Calu3 (cell line): ENCODE measurements at regions not wholly inside any gene's neighbourhood (a gene's known extent, or its start where the extent isn't known, plus 50 kb on each side); places are given as distances from the start of the nearest gene placed in this dataset.

Experiments
- BruUV-seq: library from RNA; stranded (reverse); fragments of 400-500 nt; replicated peaks from 2 replicates; lab custom pipeline; 2021; lab: Mats Ljungman, UMichigan
- CTCF ChIA-PET: fragments of 300-600 bp; sonication (Branson Sonifier 250); formaldehyde crosslinking; loops from one replicate; lab custom pipeline; 2022; ENCODE audit warnings: antibody characterized with exemption; lab: Charles Lee
- DNase-seq: peaks from one replicate; pipeline ENCODE4 v3.0.0; 2022
- H3K27ac Mint-ChIP-seq: one replicate; pipeline ENCODE4 v1.8.0; 2022; ENCODE audit warnings: mixed read lengths; ENCODE audit not compliant: unreplicated experiment
- H3K27me3 Mint-ChIP-seq: one replicate; pipeline ENCODE4 v1.8.0; 2022; ENCODE audit warnings: mixed read lengths; ENCODE audit not compliant: unreplicated experiment
- H3K36me3 Mint-ChIP-seq: one replicate; pipeline ENCODE4 v1.8.0; 2022; ENCODE audit warnings: mild to moderate bottlenecking, moderate library complexity, mixed read lengths; ENCODE audit not compliant: insufficient read depth, unreplicated experiment
- H3K4me1 Mint-ChIP-seq: one replicate; pipeline ENCODE4 v1.8.0; 2022; ENCODE audit warnings: mild to moderate bottlenecking, low read depth, mixed read lengths; ENCODE audit not compliant: unreplicated experiment
- H3K4me3 Mint-ChIP-seq: one replicate; pipeline ENCODE4 v1.8.0; 2022; ENCODE audit warnings: mild to moderate bottlenecking, low read depth, moderate library complexity, mixed read lengths; ENCODE audit not compliant: unreplicated experiment
- H3K9me3 Mint-ChIP-seq: one replicate; pipeline ENCODE4 v1.8.0; 2022; ENCODE audit warnings: low read depth, mixed read lengths; ENCODE audit not compliant: unreplicated experiment
- CTCF ChIP-seq: fragments of 200-600 bp; IDR thresholded peaks from one replicate; pipeline ENCODE4 v1.8.0; 2022; ENCODE audit warnings: antibody characterized with exemption; ENCODE audit not compliant: unreplicated experiment
- intact Hi-C: fragments of 100-400 bp; cut with micrococcal nuclease; formaldehyde crosslinking; loops from one replicate; pipeline ENCODE4 v1.10.0; 2022; ENCODE audit not compliant: unreplicated experiment

DNA sequence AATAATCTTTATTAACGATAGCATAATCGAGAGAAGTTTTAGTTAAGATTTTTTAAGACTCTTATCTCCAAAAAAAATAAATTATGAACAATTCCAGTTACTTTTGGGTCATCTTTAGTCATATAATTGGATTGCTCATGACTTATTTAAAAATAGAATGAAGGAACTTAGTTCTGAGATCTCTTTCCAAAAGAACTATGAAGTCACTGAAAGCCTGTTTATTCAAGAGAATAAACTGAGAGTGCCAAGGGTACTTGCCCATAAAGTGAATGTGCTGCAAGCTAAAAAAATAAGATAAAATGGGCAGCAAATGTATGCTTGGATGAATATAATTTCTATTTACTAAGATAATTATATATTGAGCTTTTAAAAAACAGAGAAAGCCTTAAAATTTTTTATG, 176.5 kb upstream of the PLSCR5 start:
- DNase-seq, result no peak
- CTCF ChIA-PET, result interaction anchor here (0.8 kb wide), 1 partner anchor 61 kb away, joined by 3 read pairs; no protein-coding TSS in a partner anchor
- H3K9me3 Mint-ChIP-seq, result no peaks in the 10 kb centered on the region
- H3K4me1 Mint-ChIP-seq, result no peaks in the 10 kb centered on the region
- no peaks in the 10 kb centered on the region for H3K27me3 Mint-ChIP-seq
- H3K27ac Mint-ChIP-seq, result no peak overlapping the region
- no peaks in the 10 kb centered on the region for H3K36me3 Mint-ChIP-seq
- intact Hi-C loops, result no loop called here
- BruUV-seq, result no TSS peak
- H3K4me3 Mint-ChIP-seq, result no peak overlapping the region
- TF ChIP-seq CTCF, result no peak

DNA sequence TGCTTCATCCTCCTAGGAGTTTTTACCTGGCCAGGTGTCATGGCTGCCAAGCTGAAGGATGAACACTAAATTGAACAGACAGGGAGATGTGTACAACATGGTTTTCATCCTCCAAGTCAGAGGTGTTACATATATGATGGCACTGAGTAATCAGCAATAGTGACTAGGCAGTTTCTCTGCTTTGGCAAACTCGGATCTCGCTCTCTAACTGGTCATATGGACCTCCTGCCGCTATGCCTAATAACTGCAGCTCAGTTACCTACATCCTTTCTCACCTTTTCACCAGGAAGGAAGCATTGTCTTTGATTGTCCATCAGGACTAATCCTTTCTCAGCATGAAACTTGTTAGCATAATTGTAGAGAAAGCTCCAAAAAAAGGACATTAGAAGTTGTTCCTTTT, 175.9 kb upstream of the PLSCR5 start:
- CTCF ChIA-PET, result no interaction called here
- no peaks in the 10 kb centered on the region for H3K36me3 Mint-ChIP-seq
- DNase-seq, result no peak
- H3K4me3 Mint-ChIP-seq, result no peak overlapping the region
- H3K4me1 Mint-ChIP-seq, result no peaks in the 10 kb centered on the region
- no peaks in the 10 kb centered on the region for H3K27me3 Mint-ChIP-seq
- no peak for TF ChIP-seq CTCF
- H3K9me3 Mint-ChIP-seq, result no peaks in the 10 kb centered on the region
- intact Hi-C loops, result no loop called here
- H3K27ac Mint-ChIP-seq, result no peak overlapping the region
- BruUV-seq, result no TSS peak

DNA sequence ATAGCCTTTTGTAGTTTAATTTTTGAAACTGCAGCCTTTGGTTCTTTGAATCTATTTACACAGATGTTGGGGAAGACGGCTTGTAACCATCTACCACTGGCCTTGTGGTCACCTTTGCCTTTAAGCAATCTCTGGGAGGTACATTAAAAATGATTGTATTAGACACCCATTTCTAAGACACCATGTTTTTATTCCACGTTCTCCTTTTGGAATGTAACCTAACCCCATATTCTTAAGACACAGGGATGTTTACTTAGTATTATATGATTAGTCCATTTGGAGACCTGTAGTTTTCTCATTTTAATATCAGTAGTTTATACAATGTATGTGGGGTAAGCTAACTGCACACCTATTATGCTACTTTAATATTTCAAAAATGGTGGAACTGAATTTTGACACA, 175.1 kb upstream of the PLSCR5 start:
- no peaks in the 10 kb centered on the region for H3K27me3 Mint-ChIP-seq
- intact Hi-C loops, result no loop called here
- no peak overlapping the region for H3K4me3 Mint-ChIP-seq
- CTCF ChIA-PET, result no interaction called here
- no peaks in the 10 kb centered on the region for H3K9me3 Mint-ChIP-seq
- no peak for TF ChIP-seq CTCF
- BruUV-seq, result no TSS peak
- no peaks in the 10 kb centered on the region for H3K4me1 Mint-ChIP-seq
- no peaks in the 10 kb centered on the region for H3K36me3 Mint-ChIP-seq
- no peak for DNase-seq
- no peak overlapping the region for H3K27ac Mint-ChIP-seq

DNA sequence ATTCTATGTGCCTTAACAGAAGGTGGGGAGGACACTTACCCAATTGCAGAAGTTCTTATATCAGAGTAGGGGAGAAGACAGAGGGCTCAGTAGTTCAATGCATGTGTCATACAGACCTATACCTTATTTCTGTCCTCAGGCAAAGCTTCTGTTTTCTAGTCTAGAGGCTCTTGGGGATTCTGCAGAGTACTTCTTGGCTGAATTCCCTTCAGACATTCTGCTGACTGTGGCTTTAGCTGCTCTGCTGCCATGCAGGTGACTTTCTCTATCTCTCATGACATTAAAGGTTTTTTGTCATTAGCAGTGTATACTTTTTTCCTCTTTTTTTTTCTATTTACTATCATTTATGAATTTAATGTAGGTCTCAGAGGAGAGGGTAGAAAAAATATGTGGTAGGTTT, 172.8 kb upstream of the PLSCR5 start:
- no peaks in the 10 kb centered on the region for H3K36me3 Mint-ChIP-seq
- H3K4me3 Mint-ChIP-seq, result no peak overlapping the region
- H3K4me1 Mint-ChIP-seq, result no peaks in the 10 kb centered on the region
- no peaks in the 10 kb centered on the region for H3K27me3 Mint-ChIP-seq
- intact Hi-C loops, result no loop called here
- TF ChIP-seq CTCF, result no peak
- CTCF ChIA-PET, result interaction anchor here (0.7 to 1.0 kb wide), 2 partner anchors 67 to 90 kb away, joined by 3 read pairs; no protein-coding TSS in a partner anchor
- peaks cover 3% of the 10 kb centered on the region for H3K9me3 Mint-ChIP-seq
- DNase-seq, result no peak
- BruUV-seq, result no TSS peak
- no peak overlapping the region for H3K27ac Mint-ChIP-seq
